ENCODE measurements at regions not wholly inside any gene's neighbourhood (a gene's known extent, or its start where the extent isn't known, plus 50 kb on each side); places are given as distances from the start of the nearest gene placed in this dataset.

DNA sequence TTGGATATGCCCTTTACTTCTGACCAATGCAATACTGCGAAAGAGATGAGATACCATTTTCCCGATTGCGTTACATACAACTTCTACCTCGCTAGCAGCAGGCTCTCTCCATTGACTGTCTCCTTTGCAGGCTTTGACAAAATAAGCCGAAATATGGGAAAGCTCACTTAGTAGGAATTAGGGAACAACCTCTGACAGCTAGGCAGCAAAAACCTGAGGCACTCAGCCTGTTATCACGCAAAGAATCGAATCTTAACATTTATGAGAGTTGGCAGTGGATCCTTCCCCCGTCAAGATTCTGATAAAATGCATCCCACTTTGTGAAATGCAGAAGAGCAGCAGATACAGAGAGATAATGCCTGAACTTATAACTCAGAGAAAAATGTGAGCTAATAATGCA is 1379.5 kb upstream of the PCDH9 start:
- TF ChIP-seq, protein P1, sequence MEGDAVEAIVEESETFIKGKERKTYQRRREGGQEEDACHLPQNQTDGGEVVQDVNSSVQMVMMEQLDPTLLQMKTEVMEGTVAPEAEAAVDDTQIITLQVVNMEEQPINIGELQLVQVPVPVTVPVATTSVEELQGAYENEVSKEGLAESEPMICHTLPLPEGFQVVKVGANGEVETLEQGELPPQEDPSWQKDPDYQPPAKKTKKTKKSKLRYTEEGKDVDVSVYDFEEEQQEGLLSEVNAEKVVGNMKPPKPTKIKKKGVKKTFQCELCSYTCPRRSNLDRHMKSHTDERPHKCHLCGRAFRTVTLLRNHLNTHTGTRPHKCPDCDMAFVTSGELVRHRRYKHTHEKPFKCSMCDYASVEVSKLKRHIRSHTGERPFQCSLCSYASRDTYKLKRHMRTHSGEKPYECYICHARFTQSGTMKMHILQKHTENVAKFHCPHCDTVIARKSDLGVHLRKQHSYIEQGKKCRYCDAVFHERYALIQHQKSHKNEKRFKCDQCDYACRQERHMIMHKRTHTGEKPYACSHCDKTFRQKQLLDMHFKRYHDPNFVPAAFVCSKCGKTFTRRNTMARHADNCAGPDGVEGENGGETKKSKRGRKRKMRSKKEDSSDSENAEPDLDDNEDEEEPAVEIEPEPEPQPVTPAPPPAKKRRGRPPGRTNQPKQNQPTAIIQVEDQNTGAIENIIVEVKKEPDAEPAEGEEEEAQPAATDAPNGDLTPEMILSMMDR (IDR thresholded peaks at IDR 0.05) = no peak
- TF ChIP-seq POLR2A (IDR thresholded peaks at IDR 0.05) = no peak
